SKM-1 treated with dmso at 0.1 percent for 144 hours (cell line): ENCODE measurements at regions not wholly inside any gene's neighbourhood (a gene's known extent, or its start where the extent isn't known, plus 50 kb on each side); places are given as distances from the start of the nearest gene placed in this dataset.

Experiments
- DNase-seq: peaks from one replicate; lab custom pipeline; 2025; ENCODE audit not compliant: unreplicated experiment; lab: John Stamatoyannopoulos, UW

- DNase-seq = no peak
These were observed 477.8 kb downstream of the CDH2 start for GRCh38 chr18:27699137-27699536.

- DNase-seq = no peak
These were observed 480.8 kb downstream of the CDH2 start for GRCh38 chr18:27696148-27696547.

GRCh38 chr18:27695503-27695902 is 481.4 kb downstream of the CDH2 start:
- DNase-seq = no peak

GRCh38 chr18:27695052-27695451 is 481.9 kb downstream of the CDH2 start:
- no peak for DNase-seq

- DNase-seq = no peak
These were observed 488.3 kb downstream of the CDH2 start for GRCh38 chr18:27688581-27688980.

- no peak for DNase-seq
These were observed 489.5 kb downstream of the CDH2 start for GRCh38 chr18:27687351-27687979.

GRCh38 chr18:27685807-27686412 is 491.0 kb downstream of the CDH2 start:
- DNase-seq = peak; percentile 7

GRCh38 chr18:27685091-27685490 is 491.8 kb downstream of the CDH2 start:
- no peak for DNase-seq

- DNase-seq = no peak
These were observed 489.3 kb upstream of the CHST9 start for GRCh38 chr18:27674411-27674810.

GRCh38 chr18:27673861-27674260 is 488.8 kb upstream of the CHST9 start:
- no peak for DNase-seq

GRCh38 chr18:27668158-27668557 is 483.1 kb upstream of the CHST9 start:
- DNase-seq = no peak

- DNase-seq = no peak
These were observed 482.0 kb upstream of the CHST9 start for GRCh38 chr18:27667064-27667463.

GRCh38 chr18:27666016-27666415 is 480.9 kb upstream of the CHST9 start:
- no peak for DNase-seq

- DNase-seq = no peak
These were observed 480.2 kb upstream of the CHST9 start for GRCh38 chr18:27665264-27665799.

GRCh38 chr18:27662949-27663348 is 477.8 kb upstream of the CHST9 start:
- DNase-seq = no peak

- DNase-seq = no peak
These were observed 477.4 kb upstream of the CHST9 start for GRCh38 chr18:27662537-27662936.

- DNase-seq = no peak
These were observed 476.4 kb upstream of the CHST9 start for GRCh38 chr18:27661320-27662018.

GRCh38 chr18:27656905-27657304 is 471.8 kb upstream of the CHST9 start:
- no peak for DNase-seq

- DNase-seq = no peak
These were observed 471.2 kb upstream of the CHST9 start for GRCh38 chr18:27656167-27656778.

- no peak for DNase-seq
These were observed 468.1 kb upstream of the CHST9 start for GRCh38 chr18:27653247-27653646.

- no peak for DNase-seq
These were observed 467.5 kb upstream of the CHST9 start for GRCh38 chr18:27652480-27653121.
